Tibial nerve (tissue), 4 donors: ENCODE measurements at regions not wholly inside any gene's neighbourhood (a gene's known extent, or its start where the extent isn't known, plus 50 kb on each side); places are given as distances from the start of the nearest gene placed in this dataset.

Experiments used
- CTCF ChIP-seq, 5 experiments: fragments of 200-600 bp in 3 of 5; fragments of 450-650 bp in 2 of 5; sonication (generic) in 3 of 5; IDR thresholded peaks; one replicate each; pipeline ENCODE4 v1.5.1; 2016 to 2019; ENCODE audit warnings: antibody characterized with exemption in 5 of 5, mild to moderate bottlenecking in 3 of 5, moderate library complexity in 2 of 5
- EP300 ChIP-seq, 2 donors: sonication (generic); formaldehyde crosslinking; IDR thresholded peaks; one replicate each; pipeline ENCODE4 v1.6.1; 2017; ENCODE audit warnings: antibody characterized with exemption in 2 of 2, mild to moderate bottlenecking in 1 of 2
- POLR2A ChIP-seq, 2 donors: fragments of 450-650 bp; IDR thresholded peaks; one replicate each; pipeline ENCODE4 v1.6.1; 2017; ENCODE audit warnings: antibody characterized with exemption in 2 of 2, mild to moderate bottlenecking in 2 of 2, moderate library complexity in 2 of 2

GRCh38 chr5:32852976-32853375 is 141.9 kb downstream of the NPR3 start:
- TF ChIP-seq POLR2A (IDR thresholded peaks at IDR 0.05): no peak
- no peak for TF ChIP-seq CTCF (IDR thresholded peaks at IDR 0.05)
- no peak for TF ChIP-seq EP300 (IDR thresholded peaks at IDR 0.05)
